H9 (cell line): ENCODE measurements at regions not wholly inside any gene's neighbourhood (a gene's known extent, or its start where the extent isn't known, plus 50 kb on each side); places are given as distances from the start of the nearest gene placed in this dataset.

Experiments used
- DNase-seq: peaks from one replicate; pipeline ENCODE4 v3.0.0-alpha.2; 2017
- H2AFZ ChIP-seq: one replicate; pipeline ENCODE4 v1.6.1; 2013; ENCODE audit warnings: mild to moderate bottlenecking, low read length, control low read depth, moderate library complexity
- H2AK5ac ChIP-seq: 2 replicates; pipeline ENCODE4 v1.6.1; 2013; ENCODE audit warnings: low read length, control low read depth, mixed read lengths; ENCODE audit not compliant: insufficient read length
- H2BK120ac ChIP-seq: one replicate; pipeline ENCODE4 v1.6.1; 2013; ENCODE audit warnings: low read depth, mild to moderate bottlenecking, low read length, control low read depth, inconsistent platforms; ENCODE audit not compliant: poor library complexity, severe bottlenecking
- H2BK12ac ChIP-seq: 2 replicates; pipeline ENCODE4 v1.6.1; 2013; ENCODE audit warnings: low read length, control low read depth, mixed read lengths, low read depth; ENCODE audit not compliant: insufficient read length
- H2BK15ac ChIP-seq: 2 replicates; pipeline ENCODE4 v1.6.1; 2013; ENCODE audit warnings: low read depth, low read length, control low read depth
- H2BK20ac ChIP-seq: one replicate; pipeline ENCODE4 v1.6.1; 2013; ENCODE audit warnings: low read depth, mild to moderate bottlenecking, low read length, control low read depth, inconsistent platforms; ENCODE audit not compliant: poor library complexity, severe bottlenecking
- H2BK5ac ChIP-seq: 2 replicates; pipeline ENCODE4 v1.6.1; 2013; ENCODE audit warnings: low read length, control low read depth, mixed read lengths; ENCODE audit not compliant: insufficient read length
- H3K14ac ChIP-seq: 2 replicates; pipeline ENCODE4 v1.6.1; 2013; ENCODE audit warnings: low read length, control low read depth; ENCODE audit not compliant: insufficient read depth
- H3K18ac ChIP-seq: 2 replicates; pipeline ENCODE4 v1.6.1; 2013; ENCODE audit warnings: low read depth, mild to moderate bottlenecking, mixed read lengths, low read length, control low read depth; ENCODE audit not compliant: insufficient read length
- H3K23ac ChIP-seq: 2 replicates; pipeline ENCODE4 v1.6.1; 2013; ENCODE audit warnings: low read length, control low read depth, mixed read lengths, low read depth; ENCODE audit not compliant: insufficient read length
- H3K23me2 ChIP-seq: 2 replicates; pipeline ENCODE4 v1.6.1; 2013; ENCODE audit warnings: low read depth, mild to moderate bottlenecking, mixed read lengths, low read length, control low read depth; ENCODE audit not compliant: insufficient read length, poor library complexity, severe bottlenecking
- H3K27ac ChIP-seq: 2 replicates; pipeline ENCODE4 v1.5.1; 2013; ENCODE audit warnings: low read length, control low read depth, mixed read lengths, low read depth; ENCODE audit not compliant: insufficient read length
- H3K27me3 ChIP-seq: 2 replicates; pipeline ENCODE4 v1.6.1; 2013; ENCODE audit warnings: low read length, control low read depth, inconsistent platforms; ENCODE audit not compliant: insufficient read depth
- H3K4ac ChIP-seq: 2 replicates; pipeline ENCODE4 v1.6.1; 2013; ENCODE audit warnings: low read depth, mild to moderate bottlenecking, control low read depth, inconsistent platforms, low read length, moderate library complexity
- H3K4me1 ChIP-seq: 2 replicates; pipeline ENCODE4 v1.6.1; 2013; ENCODE audit warnings: low read length, control low read depth, inconsistent platforms; ENCODE audit not compliant: insufficient read depth
- H3K4me2 ChIP-seq: 2 replicates; pipeline ENCODE4 v1.6.1; 2013; ENCODE audit warnings: low read length, control low read depth, mixed read lengths; ENCODE audit not compliant: insufficient read length, insufficient read depth
- H3K56ac ChIP-seq: 2 replicates; pipeline ENCODE4 v1.6.1; 2013; ENCODE audit warnings: low read depth, mild to moderate bottlenecking, mixed read lengths, low read length, control low read depth; ENCODE audit not compliant: insufficient read length
- H3K79me1 ChIP-seq: 2 replicates; pipeline ENCODE4 v1.6.1; 2013; ENCODE audit warnings: low read depth, mild to moderate bottlenecking, moderate library complexity, low read length, control low read depth, inconsistent platforms; ENCODE audit not compliant: insufficient read depth, poor library complexity, severe bottlenecking
- H3K79me2 ChIP-seq: 2 replicates; pipeline ENCODE4 v1.6.1; 2013; ENCODE audit warnings: low read length, control low read depth, inconsistent platforms; ENCODE audit not compliant: insufficient read depth
- H3K9ac ChIP-seq: 2 replicates; pipeline ENCODE4 v1.6.1; 2013; ENCODE audit warnings: low read length, control low read depth, mixed read lengths; ENCODE audit not compliant: insufficient read length; ENCODE audit errors: extremely low read depth
- H3K9me3 ChIP-seq: one replicate; pipeline ENCODE4 v1.6.1; 2013; ENCODE audit warnings: low read depth, low read length, inconsistent platforms; ENCODE audit not compliant: control insufficient read depth
- H3T11ph ChIP-seq: one replicate; pipeline ENCODE4 v1.6.1; 2013; ENCODE audit warnings: mild to moderate bottlenecking, low read length, control low read depth, inconsistent platforms
- H4K20me1 ChIP-seq: one replicate; pipeline ENCODE4 v1.6.1; 2013; ENCODE audit not compliant: control insufficient read depth, insufficient read length, insufficient read depth
- H4K5ac ChIP-seq: 2 replicates; pipeline ENCODE4 v1.6.1; 2013; ENCODE audit warnings: low read depth, mild to moderate bottlenecking, mixed read lengths, low read length, control low read depth; ENCODE audit not compliant: insufficient read length
- H4K8ac ChIP-seq: replicated peaks from 2 replicates; pipeline ENCODE4 v1.6.1; 2013; ENCODE audit warnings: low read length, control low read depth, mixed read lengths, low read depth; ENCODE audit not compliant: insufficient read length
- H4K91ac ChIP-seq: 2 replicates; pipeline ENCODE4 v1.6.1; 2013; ENCODE audit warnings: low read depth, mild to moderate bottlenecking, moderate library complexity, mixed read lengths, low read length, control low read depth; ENCODE audit not compliant: insufficient read length
- H3K27ac Mint-ChIP-seq, 3 experiments: 2 replicates in 2 of 3; 3 replicates in 1 of 3; pipeline ENCODE4 v1.8.0; 2020 to 2021; ENCODE audit warnings: mixed read lengths in 3 of 3, mild to moderate bottlenecking in 1 of 3, moderate library complexity in 1 of 3
- H3K27me3 Mint-ChIP-seq: 2 replicates; pipeline ENCODE4 v1.8.0; 2021; ENCODE audit warnings: low read depth, mild to moderate bottlenecking, moderate library complexity, mixed read lengths
- H3K36me3 Mint-ChIP-seq, 3 experiments: 2 replicates in 2 of 3; 3 replicates in 1 of 3; pipeline ENCODE4 v1.8.0; 2020 to 2021; ENCODE audit warnings: low read depth in 3 of 3, mixed read lengths in 3 of 3; ENCODE audit not compliant: insufficient read depth in 1 of 3
- H3K4me1 Mint-ChIP-seq, 2 experiments: 2 replicates each; pipeline ENCODE4 v1.8.0; 2020; ENCODE audit warnings: mixed read lengths in 2 of 2
- H3K4me3 Mint-ChIP-seq, 2 experiments: 2 replicates in 1 of 2; 3 replicates in 1 of 2; pipeline ENCODE4 v1.8.0; 2020 to 2021; ENCODE audit warnings: mild to moderate bottlenecking in 2 of 2, mixed read lengths in 2 of 2, moderate library complexity in 1 of 2
- H3K9me3 Mint-ChIP-seq, 2 experiments: 2 replicates in 1 of 2; 3 replicates in 1 of 2; pipeline ENCODE4 v1.8.0; 2020; ENCODE audit warnings: mild to moderate bottlenecking in 2 of 2, mixed read lengths in 2 of 2, moderate library complexity in 1 of 2
- WGBS: extraction: QIAGEN DNeasy Blood & Tissue Kit; methylation state at CpG from one replicate; pipeline ENCODE4 v1.1.7; 2013; ENCODE audit warnings: missing lambda C conversion rate, low lambda C conversion rate, mixed read lengths; ENCODE audit not compliant: insufficient read length; ENCODE audit errors: extremely low coverage; 5-methylcytosine and 5-hydroxymethylcytosine counted together
- TF ChIP-seq, protein P1 (sequence below): fragments of 200-600 bp; sonication (generic); conservative IDR thresholded peaks from 3 replicates; pipeline ENCODE4 v1.8.0; 2021; ENCODE audit warnings: antibody characterized with exemption, mild to moderate bottlenecking

DNA sequence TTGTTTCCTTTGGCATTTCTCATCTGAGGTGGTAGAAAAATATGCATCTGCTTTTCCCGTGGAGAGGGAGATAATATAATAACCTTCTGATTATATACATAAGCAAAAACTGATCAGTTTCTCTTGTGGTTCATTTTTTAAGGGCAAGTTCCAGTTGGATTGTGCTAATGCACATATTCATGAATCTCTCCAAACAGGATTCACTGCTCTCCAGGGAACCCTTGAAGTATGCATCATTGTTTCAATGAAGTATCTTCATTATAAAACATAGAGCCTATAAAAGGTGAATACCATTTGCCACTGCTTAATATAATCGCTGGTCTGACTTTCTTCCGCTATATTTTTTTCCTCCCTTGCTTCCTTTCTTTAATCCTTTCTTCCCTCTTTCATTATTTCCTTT is 384.7 kb downstream of the FIGN start:
- Histone ChIP-seq H4K91ac (no peak overlapping the region), H4K8ac (no peak overlapping the region), H3K4ac (no peak overlapping the region), H3K9ac (no peak overlapping the region), H2AK5ac (no peak overlapping the region), H3K18ac (no peak overlapping the region), H3K27ac (no peak overlapping the region), H3K4me2 (no peak overlapping the region), H3K79me1 (no peaks in the 10 kb centered on the region), H2BK120ac (no peak overlapping the region), H3T11ph (no peak overlapping the region), H3K4me1 (no peaks in the 10 kb centered on the region), H3K79me2 (no peaks in the 10 kb centered on the region), H2BK15ac (no peak overlapping the region), H3K27me3 (no peaks in the 10 kb centered on the region), H4K5ac (no peak overlapping the region), H2BK5ac (no peak overlapping the region), H3K14ac (no peak overlapping the region), H3K23me2 (no peaks in the 10 kb centered on the region), H3K56ac (no peak overlapping the region), H2AFZ (no peak overlapping the region), H2BK12ac (no peak overlapping the region), H3K9me3 (no peaks in the 10 kb centered on the region), H4K20me1 (no peaks in the 10 kb centered on the region), H2BK20ac (no peak overlapping the region), H3K23ac (no peak overlapping the region)
- no peaks in the 10 kb centered on the region for H3K9me3 Mint-ChIP-seq
- H3K27ac Mint-ChIP-seq: no peak overlapping the region
- H3K36me3 Mint-ChIP-seq: no peaks in the 10 kb centered on the region
- H3K27me3 Mint-ChIP-seq: peaks cover 8% of the 10 kb centered on the region
- H3K4me3 Mint-ChIP-seq: no peak overlapping the region
- peaks cover 31 to 38% of the 10 kb centered on the region in 2 experiments for H3K4me1 Mint-ChIP-seq
- WGBS: no CpG with 5 or more reads among the region's 3 CpGs
- TF ChIP-seq, protein P1, sequence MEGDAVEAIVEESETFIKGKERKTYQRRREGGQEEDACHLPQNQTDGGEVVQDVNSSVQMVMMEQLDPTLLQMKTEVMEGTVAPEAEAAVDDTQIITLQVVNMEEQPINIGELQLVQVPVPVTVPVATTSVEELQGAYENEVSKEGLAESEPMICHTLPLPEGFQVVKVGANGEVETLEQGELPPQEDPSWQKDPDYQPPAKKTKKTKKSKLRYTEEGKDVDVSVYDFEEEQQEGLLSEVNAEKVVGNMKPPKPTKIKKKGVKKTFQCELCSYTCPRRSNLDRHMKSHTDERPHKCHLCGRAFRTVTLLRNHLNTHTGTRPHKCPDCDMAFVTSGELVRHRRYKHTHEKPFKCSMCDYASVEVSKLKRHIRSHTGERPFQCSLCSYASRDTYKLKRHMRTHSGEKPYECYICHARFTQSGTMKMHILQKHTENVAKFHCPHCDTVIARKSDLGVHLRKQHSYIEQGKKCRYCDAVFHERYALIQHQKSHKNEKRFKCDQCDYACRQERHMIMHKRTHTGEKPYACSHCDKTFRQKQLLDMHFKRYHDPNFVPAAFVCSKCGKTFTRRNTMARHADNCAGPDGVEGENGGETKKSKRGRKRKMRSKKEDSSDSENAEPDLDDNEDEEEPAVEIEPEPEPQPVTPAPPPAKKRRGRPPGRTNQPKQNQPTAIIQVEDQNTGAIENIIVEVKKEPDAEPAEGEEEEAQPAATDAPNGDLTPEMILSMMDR: no peak
- no peak for DNase-seq
